ENCODE measurements at regions not wholly inside any gene's neighbourhood (a gene's known extent, or its start where the extent isn't known, plus 50 kb on each side); places are given as distances from the start of the nearest gene placed in this dataset.

GRCh38 chr1:58914925-58915324 lies 131.1 kb upstream of the JUN start:
- TF ChIP-seq CTCF (IDR thresholded peaks at IDR 0.05; ENCODE audit: insufficient read depth, low read length) (no peak), SPI1 (IDR thresholded peaks at IDR 0.05; ENCODE audit: borderline replicate concordance, low read depth) (no peak), REST (IDR thresholded peaks at IDR 0.05; ENCODE audit: insufficient replicate concordance, low read depth) (no peak), POLR2AphosphoS5 (IDR thresholded peaks at IDR 0.05; ENCODE audit: low read depth) (no peak), GABPA (IDR thresholded peaks at IDR 0.05; ENCODE audit: low read depth) (no peak)
- Histone ChIP-seq H3K27ac (replicated peaks) (no peak overlapping the region), H3K27me3 (ENCODE audit: insufficient read depth, poor library complexity, severe bottlenecking) (no peaks in the 10 kb centered on the region), H3K4me3 (replicated peaks; ENCODE audit: insufficient read depth, low read length) (no peak overlapping the region)
- no peak for DNase-seq (ENCODE audit: low read depth in 1 of 2, low spot score in 1 of 2)

GRCh38 chr1:58917436-58917835 lies 133.6 kb upstream of the JUN start:
- Histone ChIP-seq H3K27me3 (ENCODE audit: insufficient read depth, poor library complexity, severe bottlenecking) (no peaks in the 10 kb centered on the region), H3K27ac (replicated peaks) (no peak overlapping the region), H3K4me3 (replicated peaks; ENCODE audit: insufficient read depth, low read length) (no peak overlapping the region)
- DNase-seq (ENCODE audit: low read depth in 1 of 2, low spot score in 1 of 2), result no peak
- no peak for TF ChIP-seq POLR2AphosphoS5 (IDR thresholded peaks at IDR 0.05; ENCODE audit: low read depth)
- TF ChIP-seq REST (IDR thresholded peaks at IDR 0.05; ENCODE audit: insufficient replicate concordance, low read depth), result no peak
- no peak for TF ChIP-seq CTCF (IDR thresholded peaks at IDR 0.05; ENCODE audit: insufficient read depth, low read length)
- TF ChIP-seq GABPA (IDR thresholded peaks at IDR 0.05; ENCODE audit: low read depth), result no peak
- TF ChIP-seq SPI1 (IDR thresholded peaks at IDR 0.05; ENCODE audit: borderline replicate concordance, low read depth), result no peak

- H3K27ac ChIP-seq (replicated peaks), result peak overlapping the region; percentile 52
- DNase-seq (ENCODE audit: low read depth in 1 of 2, low spot score in 1 of 2), result no peak
- no peaks in the 10 kb centered on the region for H3K27me3 ChIP-seq (ENCODE audit: insufficient read depth, poor library complexity, severe bottlenecking)
- H3K4me3 ChIP-seq (replicated peaks; ENCODE audit: insufficient read depth, low read length), result no peak overlapping the region
- no peak for TF ChIP-seq SPI1 (IDR thresholded peaks at IDR 0.05; ENCODE audit: borderline replicate concordance, low read depth)
- TF ChIP-seq POLR2AphosphoS5 (IDR thresholded peaks at IDR 0.05; ENCODE audit: low read depth), result no peak
- TF ChIP-seq REST (IDR thresholded peaks at IDR 0.05; ENCODE audit: insufficient replicate concordance, low read depth), result no peak
- no peak for TF ChIP-seq CTCF (IDR thresholded peaks at IDR 0.05; ENCODE audit: insufficient read depth, low read length)
- no peak for TF ChIP-seq GABPA (IDR thresholded peaks at IDR 0.05; ENCODE audit: low read depth)
These were observed 135.5 kb upstream of the JUN start for GRCh38 chr1:58919226-58919958.

Data from HL-60 (cell line).